NCI-H2227 (cell line): ENCODE measurements at regions not wholly inside any gene's neighbourhood (a gene's known extent, or its start where the extent isn't known, plus 50 kb on each side); places are given as distances from the start of the nearest gene placed in this dataset.
"Not testable (repeated sequence)": the region's sequence is repeated elsewhere in the genome, so short reads cannot be mapped to it uniquely, and the experiment has no call there.

Source experiments
- DNase-seq: peaks from one replicate; lab custom pipeline; 2025; ENCODE audit not compliant: unreplicated experiment; lab: John Stamatoyannopoulos, UW

- DNase-seq: not testable (repeated sequence)
These were observed 73.2 kb upstream of the TIAM1 start for GRCh38 chr21:31417214-31417613.

- no peak for DNase-seq
These were observed 72.4 kb upstream of the TIAM1 start for GRCh38 chr21:31416465-31416864.

- DNase-seq: no peak
These were observed 70.4 kb upstream of the TIAM1 start for GRCh38 chr21:31414263-31415000.

GRCh38 chr21:31413698-31414097 lies 69.6 kb upstream of the TIAM1 start:
- DNase-seq: no peak

DNA sequence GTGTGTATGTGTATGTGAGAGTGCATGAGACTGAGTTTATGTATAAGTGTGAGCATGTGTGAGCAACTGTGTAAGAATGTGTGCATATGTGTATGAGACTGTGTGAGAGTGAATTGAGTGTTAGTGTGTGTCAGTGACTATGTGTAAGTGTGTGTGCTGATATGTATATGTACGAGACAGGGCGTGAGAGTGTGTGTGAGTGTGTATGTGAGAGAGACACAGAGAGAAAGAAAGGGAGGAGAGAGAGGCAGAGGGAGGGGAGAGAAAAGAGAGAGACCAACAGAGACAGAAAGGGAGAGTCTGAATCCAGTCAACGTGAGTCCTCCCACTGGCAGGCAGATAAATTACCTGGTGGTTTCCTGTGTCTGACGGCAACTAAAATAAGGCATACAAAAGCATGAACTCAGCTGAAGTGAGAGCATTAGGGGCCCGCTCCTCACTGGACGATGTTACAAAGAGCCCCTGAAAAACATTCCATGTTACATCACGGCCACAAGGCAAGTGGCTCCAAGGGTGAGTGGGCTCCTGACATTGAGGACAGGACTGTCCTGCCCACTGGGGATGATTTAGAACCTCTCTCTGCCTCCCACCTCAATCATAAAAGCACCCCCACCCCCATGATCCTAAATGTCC lies 66.6 kb upstream of the TIAM1 start:
- no peak for DNase-seq

DNA sequence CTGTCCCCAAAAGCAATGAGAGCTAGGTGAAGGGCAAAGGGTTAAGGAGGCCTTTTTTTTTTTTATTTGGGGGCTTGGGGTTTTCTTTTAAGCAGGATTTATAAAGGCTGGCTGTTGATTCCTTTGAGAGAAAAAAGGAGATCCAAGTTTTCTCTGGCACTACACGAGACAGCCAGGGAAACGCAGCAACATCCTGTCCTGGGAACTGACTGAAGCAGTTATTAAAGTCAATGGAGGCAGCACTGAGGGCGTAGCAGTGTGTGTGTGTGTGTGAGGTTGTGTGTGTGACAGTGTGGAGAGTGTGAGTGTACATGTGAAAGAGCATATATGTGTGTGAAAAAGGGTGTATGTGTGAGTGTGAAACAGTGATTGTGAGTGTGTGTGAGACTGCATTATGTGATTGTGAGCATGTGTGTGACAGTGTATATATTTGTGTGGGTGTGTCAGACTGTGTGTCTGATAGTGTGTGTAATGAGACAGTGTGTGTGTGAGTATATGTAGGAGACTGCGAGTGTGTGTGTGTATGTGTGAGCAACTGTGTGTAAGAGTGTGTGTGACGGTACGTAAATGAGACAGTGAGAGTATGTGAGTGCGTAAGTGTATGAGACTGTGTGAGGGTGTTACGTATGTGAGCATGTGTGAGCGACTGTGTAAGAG lies 65.9 kb upstream of the TIAM1 start:
- DNase-seq: no peak

DNA sequence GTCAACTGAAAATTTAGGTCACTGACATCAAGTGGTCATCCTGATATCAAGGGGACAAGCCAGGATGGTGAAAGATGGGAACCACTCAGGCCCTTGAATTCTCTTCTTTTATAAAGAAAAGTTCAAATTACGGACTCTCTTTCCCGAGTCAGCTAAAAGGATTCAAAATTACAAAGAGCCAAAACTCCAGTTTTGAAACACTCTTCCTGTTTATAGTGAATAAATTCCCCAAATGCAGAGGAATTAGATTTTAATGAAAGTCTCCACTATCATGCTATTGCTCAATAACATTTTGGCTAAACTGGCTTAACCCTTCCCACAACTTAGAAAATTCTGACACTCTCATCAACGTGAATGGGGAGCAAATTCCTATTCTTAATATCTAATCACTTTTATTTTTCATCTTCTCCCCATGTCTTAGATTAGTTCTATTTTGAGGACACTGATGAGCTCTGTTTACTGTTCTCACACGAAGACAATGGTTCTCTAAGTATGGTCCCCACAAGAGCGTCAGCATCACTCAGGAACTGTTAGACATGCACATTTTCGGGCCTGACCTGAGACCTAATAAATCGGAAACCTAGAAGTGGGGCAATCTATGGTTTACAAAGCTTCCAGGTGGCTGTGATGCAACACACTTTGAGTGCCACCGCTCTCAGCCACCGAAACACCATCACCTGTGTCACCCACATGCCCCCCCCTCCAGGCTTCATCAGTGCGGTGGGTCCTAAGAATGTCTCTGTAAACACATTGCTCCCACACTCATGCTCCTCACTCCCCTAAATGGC lies 64.4 kb upstream of the TIAM1 start:
- DNase-seq: no peak

DNA sequence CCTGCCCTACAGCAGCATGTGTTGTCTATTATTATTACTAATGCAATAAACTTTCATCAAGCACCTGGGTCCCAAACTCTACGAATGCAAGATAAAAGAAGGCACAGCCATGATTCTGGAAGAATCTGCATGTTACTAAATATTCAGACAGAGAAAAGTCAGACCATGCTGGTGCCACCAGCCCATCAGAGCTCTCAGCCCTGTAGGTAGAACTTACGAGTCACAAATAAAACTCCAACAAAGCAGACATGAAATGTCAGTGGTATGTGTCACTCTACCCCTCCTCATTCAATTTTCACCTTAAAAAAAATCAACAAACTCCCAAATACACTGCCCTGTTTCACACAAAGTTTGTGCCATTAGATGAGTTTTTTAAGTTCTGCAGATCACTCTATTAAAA lies 62.4 kb upstream of the TIAM1 start:
- DNase-seq: no peak

GRCh38 chr21:31405604-31406003 lies 61.5 kb upstream of the TIAM1 start:
- no peak for DNase-seq

DNA sequence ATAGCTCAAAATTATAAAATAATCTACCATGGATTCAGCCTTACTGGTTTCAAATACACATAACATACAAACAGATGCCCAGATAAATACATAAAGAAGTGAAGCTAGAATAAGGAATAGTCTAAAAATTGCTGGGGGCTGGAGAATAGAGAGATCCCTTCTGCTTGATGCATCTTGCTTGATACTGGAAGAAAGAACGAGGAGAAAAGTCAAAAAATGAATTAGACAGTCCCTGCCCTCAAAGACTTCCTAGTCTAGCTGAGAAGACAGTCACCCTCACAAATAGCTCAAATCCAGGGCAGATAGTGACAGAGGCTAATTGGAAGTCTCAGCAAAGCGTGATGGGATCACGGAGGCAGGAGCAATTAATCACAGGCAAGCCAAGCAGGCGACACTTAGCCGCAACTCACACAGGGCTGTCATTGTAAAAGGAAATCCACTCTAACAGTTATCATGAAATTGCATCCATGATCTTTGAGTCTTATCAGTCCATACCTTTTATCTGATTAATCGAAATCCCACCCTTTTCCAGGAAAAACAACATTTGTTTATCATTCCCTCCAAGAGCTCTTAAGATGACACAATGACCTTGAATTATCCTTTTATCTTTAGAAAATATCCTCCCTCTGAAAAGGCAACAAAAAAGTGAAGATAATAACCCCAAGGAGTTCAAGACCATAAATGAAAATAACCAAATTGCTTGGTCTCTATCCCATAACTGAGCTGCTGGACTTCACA lies 59.7 kb upstream of the TIAM1 start:
- peak; percentile 56 for DNase-seq

DNA sequence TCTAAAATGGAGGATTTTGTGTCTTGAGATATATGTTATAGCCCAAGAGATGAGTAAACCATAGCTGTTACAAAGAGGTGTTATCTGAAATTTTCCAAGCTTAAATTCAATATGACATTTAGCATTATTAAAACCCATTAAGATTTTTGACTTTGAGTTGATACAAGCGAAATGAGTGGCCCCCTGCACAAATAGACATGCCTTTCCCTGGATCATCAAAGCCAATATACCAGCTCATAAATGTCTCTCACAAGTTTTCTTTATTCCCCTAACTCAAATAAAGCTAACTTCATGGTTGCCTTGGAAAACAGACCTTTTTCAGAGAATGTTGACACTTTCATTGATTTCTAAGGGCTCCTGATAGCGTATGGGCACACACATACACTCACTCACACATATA lies 55.5 kb upstream of the TIAM1 start:
- DNase-seq: no peak

GRCh38 chr21:31398574-31398973 lies 54.5 kb upstream of the TIAM1 start:
- no peak for DNase-seq

DNA sequence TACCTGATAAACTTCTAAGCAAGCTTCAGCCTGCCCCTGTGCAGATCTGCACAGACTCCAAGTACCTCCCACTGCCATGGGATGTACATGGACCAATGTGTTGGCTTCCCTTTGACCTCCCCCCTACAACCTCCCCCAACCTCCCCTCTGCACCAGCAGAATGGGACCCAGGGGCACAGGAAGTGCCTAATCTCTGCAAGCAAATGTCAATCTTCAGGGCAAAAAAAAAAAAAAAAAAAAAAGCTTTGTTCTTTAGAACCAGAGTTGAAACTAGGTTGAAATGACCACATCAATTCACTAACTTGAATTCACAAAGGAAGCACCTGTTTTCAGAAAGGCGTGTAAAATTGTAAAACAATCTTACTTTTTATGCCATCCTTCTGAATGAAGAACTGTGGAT lies 53.9 kb upstream of the TIAM1 start:
- no peak for DNase-seq

- peak; percentile 68 for DNase-seq
These were observed 53.5 kb upstream of the TIAM1 start for GRCh38 chr21:31397515-31397926.

- DNase-seq: no peak
These were observed 53.0 kb upstream of the TIAM1 start for GRCh38 chr21:31397030-31397429.

- DNase-seq: no peak
These were observed 52.3 kb upstream of the TIAM1 start for GRCh38 chr21:31396399-31396798.

- no peak for DNase-seq
These were observed 51.7 kb upstream of the TIAM1 start for GRCh38 chr21:31395791-31396190.

- no peak for DNase-seq
These were observed 51.2 kb upstream of the TIAM1 start for GRCh38 chr21:31395268-31395667.

GRCh38 chr21:31394309-31394708 lies 50.2 kb upstream of the TIAM1 start:
- no peak for DNase-seq
